Activated CD4-positive, alpha-beta T cell treated with anti-CD3 and anti-CD28 coated beads for 1 hour (primary cell): ENCODE measurements at regions not wholly inside any gene's neighbourhood (a gene's known extent, or its start where the extent isn't known, plus 50 kb on each side); places are given as distances from the start of the nearest gene placed in this dataset.

ENCODE experiments used
- DNase-seq: peaks from one replicate; pipeline ENCODE4 v3.0.0-alpha.2; 2020

DNA sequence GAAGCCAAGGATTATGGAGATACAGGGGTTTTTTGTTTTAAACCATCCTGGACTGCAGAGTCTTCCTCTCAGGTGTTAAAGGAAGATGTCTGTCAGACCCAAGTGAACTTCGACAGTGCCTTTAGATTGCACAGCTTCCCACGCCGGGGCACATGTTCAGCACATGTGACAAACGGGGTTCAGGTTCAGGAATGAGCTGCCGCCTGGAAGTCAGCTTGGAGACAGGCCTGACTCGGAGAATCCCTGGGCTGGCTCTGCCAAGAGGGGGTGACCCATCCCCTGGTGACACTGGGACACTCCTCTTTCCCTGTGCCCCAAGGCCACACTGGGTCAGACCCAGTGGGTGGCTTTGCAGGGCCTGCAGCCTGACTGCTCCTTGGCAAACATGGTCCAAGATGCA is 359.3 kb upstream of the SALL3 start:
- DNase-seq: no peak

DNA sequence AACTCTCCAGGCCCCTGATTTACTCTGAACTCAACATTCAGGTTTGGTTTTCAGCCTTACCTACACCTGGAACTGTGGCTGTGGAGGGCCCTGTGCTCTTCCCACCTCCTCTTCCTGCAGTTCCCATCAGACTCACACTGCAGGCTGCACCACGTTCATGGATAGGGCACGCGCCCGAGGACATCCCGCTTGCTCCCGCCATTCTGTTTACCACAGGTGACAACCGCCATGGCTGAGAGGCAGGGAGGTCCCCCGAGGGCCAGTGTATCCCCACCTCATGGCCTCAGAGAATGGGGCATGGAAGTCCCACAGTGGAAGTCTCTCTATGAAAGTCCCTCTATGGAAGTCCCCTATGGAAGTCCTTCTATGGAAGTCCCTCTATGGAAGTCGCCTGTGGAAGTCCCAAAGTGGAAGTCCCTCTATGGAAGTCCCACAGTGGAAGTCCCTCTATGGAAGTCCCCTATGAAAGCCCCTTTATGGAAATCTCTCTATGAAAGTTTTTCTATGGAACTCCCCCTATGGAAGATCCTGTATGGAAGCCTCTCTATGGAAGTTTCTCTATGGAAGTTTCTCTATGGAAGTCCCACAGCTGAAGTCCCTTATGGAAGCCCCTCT is 358.4 kb upstream of the SALL3 start:
- DNase-seq: no peak

DNA sequence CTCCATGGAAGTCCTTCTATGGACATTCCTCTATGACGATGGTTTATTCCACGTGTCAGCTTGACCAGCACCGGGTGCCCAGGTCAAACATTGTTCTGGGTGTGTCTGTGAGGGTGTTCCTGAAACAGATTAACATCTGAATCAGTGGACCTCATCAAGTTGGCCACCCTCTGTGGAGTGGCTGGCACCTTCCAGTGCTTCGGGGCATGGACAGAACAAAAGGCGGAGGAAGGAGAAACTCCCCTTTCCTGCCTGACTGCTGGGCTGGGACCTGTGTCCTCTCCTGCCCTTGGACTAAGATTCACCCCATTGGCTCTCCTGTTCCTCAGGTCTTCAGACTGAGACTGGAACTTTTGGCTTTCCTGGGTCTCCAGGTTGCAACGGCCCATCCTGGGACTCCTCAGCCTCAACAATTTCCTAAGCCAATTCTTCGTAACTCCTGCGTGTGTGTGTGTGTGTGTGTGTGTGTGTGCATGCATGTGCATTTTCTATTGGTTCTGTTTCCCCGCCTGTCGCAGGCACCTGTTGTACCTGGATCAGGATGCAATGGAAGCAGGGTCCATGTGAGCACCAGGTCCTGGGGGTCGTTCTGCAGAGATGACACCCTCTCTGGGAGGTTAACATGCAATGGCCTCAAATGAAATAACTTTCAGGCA is 357.2 kb upstream of the SALL3 start:
- no peak for DNase-seq

DNA sequence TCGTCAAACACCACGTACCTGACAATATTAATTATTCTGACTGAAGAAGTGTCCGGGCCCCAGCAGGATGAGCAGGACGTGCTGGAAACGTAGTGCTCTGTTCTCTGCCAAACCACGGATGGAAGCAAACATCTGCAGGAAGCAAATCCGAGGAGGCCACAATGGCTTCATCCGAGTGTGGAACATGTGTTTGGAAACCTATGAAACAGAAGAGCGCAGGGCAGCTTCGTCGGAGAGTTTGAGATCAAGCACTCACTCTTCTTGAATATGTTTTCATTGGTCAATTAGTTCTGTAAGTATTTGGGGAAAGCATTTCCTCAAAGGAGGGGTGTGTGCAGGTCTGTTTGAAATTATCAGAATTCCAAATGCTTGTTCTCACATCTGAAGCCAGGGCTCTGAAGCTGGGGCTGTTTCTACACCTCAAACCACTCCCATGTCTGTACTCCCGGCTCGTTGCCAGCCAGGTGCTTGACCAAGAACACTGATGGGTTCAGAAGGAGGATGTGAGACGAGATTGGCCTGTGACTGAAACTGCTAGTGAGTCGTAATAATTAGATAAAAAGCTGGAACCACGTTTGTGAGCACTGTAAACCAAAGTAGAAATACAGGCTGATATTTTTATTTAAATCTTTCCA is 356.6 kb upstream of the SALL3 start:
- DNase-seq: no peak

DNA sequence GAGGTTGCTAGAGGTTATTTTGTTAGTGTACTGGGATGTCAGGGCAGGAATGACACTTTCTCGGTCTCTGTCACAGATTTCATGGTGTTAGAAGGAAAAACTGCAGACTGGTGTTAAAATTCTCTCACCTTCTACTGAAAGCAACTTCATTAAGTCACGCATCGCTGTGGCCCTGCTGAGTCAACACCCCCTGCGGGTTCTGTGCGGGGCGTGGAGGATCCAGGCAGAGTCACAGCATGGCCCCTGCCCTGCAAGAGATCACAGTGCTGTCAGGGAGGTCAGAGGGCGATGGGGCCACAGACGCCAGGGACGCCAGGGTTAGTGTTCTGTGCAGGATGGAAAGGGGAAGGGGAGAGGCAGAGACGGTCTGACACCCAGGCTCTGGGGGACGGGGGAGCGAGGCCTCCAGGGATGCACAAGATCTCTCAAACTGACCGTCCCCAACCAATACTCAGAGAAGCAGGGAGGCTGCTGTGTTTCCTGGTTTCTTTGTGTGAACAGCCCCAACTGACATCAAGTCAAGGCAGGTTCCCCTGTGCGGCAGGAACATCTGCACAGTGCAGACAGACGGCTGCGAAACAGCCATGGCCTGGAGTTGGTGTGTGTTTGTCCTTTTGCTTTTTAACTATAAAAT is 354.9 kb upstream of the SALL3 start:
- no peak for DNase-seq

DNA sequence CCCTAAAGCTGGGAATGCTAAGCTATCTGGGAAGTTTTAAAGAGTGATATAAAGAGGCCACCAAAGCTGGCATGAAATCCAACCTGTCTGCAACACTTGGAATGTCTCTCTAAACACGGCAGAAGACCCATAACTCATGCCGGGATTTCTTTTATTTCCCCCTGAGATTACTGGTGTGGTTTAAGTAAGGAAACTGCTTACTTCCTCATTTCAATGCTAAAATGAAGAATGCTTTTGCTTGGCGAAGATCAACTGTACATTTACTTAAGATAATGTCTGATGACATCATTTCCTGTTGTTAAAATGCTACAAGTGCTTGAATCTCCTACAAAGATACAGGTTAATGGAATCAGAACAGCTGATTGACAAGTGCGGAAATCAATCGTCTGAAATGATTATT is 353.8 kb upstream of the SALL3 start:
- DNase-seq: no peak

DNA sequence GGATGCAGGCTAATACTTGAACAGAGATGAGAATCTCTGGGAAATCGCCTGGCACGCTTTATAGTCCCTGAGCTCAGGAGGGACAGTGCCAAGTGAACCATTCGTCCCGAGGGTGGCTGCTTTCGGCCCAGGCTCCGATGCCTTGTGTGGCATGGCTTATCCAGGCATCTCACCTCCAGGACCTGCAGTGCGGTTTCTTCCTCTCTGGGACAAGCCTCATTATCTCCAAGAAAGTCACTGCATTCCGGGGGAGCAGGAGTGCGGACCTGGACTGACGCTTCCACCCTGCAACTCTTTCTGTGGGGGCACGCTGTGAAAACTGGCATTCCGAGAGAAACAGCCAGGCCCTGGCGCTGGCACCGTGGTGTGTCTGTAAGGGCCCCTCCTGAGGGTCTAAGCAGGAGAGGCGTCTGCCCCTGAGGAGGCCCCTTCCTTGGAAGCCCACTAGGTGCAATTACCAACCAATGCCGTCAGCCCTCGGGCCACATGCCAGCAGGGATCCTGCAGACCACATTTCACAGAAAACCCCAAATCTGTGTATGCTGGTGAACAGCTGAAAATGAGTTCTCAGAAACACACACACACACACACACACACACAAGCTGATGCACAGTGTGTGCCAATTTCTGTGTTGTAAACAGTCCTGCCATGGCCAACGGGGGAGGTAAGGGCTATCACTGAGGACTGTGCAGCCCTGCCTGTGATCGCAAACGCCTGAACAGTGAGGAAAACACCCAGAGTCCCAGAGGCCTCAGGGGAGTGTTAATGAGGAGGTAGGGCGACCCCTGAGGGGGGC is 351.9 kb upstream of the SALL3 start:
- DNase-seq: no peak

DNA sequence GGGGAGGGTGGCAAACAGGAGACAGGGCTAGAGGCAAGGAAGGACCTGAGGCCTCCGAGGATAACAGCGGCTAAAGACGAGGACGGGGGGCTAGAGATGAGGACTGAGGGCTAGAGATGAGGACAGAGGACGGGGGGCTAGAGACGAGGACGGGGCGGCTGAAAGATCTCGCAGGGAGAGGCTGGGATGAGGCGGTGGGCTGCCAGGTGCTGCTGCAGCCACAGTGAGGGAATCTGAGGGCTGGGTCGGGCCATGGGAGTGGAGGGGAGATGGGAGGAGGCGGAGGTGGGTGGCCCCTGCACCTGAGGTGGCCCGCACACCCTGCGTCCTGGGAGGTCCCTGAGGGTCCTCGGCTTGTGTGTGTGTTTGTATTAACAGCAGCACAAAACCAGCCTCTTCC is 350.2 kb upstream of the SALL3 start:
- DNase-seq: no peak

DNA sequence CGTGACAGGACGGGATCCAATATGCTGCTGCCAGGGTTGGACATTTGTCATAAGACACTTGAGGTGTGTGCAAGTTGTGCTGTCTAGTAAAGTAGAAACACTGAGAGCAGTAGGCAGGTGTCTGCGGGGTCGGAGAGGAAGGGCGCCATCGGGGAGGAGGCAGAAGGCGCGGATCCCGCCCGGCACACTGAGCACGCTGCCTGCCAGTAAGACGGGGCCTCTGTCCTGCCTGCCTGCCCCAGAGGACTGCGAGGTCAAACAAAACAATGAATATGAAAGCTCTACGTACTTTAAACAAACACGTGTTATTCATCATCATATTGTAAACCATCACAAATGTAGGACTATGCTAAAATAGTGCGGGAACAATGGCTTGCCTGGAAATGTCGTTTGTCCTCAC is 349.3 kb upstream of the SALL3 start:
- no peak for DNase-seq

DNA sequence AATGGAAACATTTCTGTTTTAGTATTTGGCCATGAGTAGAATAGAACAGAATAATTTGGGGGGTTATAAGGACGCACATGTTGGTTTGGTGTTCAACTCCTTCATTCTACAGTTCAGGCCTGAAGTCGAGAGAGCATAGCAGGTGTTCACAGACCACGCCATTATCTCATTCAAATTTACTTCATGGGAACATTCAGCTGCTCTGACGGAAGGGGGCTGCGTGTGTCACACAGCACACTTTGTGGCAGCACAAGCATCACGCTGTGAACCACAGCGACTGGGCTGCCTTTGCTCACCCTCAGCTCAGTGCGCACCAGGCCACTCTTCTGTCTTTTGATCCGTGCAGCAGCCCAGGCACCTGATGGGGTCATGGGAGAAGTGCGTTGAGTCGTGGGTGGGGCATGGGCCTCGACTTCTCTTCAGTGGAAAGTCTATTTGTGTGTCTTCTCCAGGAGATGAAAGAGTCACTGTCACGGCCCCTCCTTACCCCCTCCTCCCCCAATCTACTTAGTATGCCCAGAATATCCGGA is 348.6 kb upstream of the SALL3 start:
- DNase-seq: no peak

DNA sequence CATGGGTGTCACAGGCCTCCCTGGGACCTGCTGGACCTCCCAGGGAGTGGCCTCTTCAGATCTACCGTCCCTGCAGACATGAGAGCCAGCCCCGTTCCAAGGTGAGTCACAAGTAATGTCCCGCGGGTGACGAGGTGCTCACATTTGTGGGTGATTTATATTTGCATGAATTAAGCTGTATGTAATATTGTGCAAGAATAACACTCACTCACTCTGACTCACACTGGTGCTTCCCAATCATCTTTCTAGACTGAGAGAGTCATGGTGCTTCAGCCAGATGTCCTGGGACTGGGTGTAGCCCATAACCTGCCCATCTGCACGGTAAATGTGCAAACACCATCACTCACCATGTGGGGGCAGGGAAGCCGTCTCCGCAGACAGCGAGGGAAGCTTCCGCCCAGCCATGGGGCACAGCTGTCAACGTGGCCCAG is 347.5 kb upstream of the SALL3 start:
- DNase-seq: no peak

- no peak for DNase-seq
These were observed 345.4 kb upstream of the SALL3 start for GRCh38 chr18:78634061-78634696.

- DNase-seq: no peak
These were observed 344.4 kb upstream of the SALL3 start for GRCh38 chr18:78635093-78635800.

- DNase-seq: no peak
These were observed 343.4 kb upstream of the SALL3 start for GRCh38 chr18:78636260-78636659.

DNA sequence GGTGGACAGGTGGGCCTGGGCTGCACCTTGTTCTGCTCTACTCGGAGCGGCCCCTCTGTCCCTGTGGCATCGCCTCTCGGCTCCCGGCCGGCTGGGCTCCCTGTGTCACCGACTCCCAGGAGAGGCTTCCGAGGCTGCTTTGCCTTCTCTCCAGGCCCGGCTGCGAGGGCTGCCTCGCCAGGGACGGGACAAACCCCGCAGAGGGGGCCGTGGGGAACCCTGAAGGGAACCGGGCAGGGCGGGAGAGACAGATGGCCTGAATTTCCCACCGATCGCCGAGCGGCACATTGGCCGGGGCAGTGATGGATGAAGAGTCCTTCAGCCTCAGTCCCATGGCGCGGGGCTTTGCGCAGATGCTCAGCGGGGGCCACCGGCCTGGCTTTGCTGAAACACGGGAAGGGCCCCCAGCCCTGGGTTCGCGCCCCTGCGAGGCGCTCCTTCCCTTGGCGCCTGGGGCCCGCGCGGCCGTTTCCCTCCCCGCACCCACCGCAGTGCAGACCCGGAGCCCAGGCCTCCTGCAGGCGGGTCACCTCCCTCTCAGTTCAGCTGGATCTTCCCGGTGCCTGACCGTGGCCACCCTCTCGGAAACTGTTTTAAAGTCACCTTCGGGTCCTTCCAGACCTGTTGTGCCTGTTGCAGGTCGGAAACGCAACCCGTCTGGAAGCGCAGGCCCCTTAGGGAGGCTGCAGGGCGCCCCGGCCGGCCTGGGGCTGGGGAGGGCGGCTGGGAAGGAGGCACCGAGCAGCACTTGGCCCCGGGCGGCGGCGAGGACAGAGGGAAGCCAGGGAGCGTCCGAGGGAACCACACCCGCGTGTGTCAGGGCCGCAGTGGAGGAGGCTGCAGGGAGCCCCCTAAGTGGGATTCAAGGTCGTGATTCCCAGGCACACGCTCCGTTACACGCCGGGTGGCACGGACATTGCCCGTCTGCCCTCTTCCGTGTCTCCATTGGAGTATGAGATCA is 341.9 kb upstream of the SALL3 start:
- DNase-seq: no peak

DNA sequence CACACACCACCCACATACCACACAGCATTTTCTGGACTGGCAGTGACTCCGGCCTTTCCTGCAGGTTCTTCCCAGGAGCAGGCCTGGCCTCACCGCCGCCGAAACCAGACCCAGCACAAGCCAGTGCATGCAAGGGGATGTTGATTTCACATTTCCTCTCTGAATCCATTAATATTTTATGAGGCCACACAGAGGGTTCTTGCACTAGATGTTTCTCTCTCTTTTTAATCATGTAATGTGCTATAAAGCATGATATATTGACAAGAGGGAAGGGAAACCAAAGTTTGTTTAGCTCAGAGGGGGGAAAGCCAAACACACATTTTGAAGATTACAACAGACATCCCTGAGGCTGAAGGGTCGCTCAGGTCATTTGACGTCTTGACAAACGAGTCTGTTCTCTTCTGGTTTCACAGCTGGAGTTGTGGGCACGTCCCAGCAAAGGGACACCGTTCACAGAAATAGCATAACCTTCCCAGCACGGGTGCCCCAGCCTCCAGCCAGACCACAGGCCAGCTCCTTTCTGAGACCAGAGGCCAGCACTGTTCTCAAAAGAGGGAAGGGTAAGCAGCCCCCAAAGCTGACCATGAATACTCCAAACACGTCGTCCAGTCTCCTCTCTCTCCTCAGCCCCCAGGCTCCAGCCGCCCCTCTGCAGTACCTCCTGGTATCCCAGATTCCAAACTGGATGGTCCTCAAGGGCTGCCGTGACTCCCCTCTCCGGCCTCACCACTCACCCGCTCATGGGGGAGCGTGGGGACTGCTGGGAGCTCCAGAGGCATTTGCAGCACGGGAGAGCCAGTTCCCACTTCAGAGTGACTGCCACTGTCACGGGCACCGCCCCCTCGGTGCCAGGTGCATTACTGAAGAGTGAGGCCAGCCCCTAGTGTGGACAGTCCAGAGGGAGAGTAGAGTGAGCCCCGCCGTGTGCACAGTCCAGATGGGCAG is 340.3 kb upstream of the SALL3 start:
- DNase-seq: no peak

- no peak for DNase-seq
These were observed 339.2 kb upstream of the SALL3 start for GRCh38 chr18:78640246-78640995.

DNA sequence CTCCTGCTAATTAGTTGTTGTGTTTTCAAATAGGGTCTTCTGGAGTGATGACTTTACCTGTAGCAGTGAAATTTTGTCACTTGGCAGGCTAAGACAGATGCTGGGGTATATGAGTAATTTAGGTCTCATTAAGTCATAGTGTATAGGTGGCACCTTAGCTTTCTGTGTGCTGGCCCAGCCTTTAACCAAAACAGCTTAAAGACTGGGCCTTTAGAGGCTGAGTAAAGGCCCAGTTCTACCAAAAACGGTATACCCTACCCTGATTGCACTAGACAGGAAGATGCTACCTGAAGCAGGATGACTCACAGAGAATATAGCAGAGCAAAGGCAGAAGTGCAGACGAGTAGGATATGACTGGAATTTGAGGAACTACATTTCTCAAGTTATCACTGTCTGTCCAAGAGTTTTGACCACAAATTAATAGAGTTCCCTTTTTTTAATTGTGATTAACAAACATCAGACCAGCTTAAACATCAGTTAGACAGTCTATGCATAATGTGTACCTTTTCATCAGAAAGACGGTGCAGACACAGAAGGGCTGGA is 337.9 kb upstream of the SALL3 start:
- DNase-seq: no peak
